NCI-H146 (cell line): ENCODE measurements at regions not wholly inside any gene's neighbourhood (a gene's known extent, or its start where the extent isn't known, plus 50 kb on each side); places are given as distances from the start of the nearest gene placed in this dataset.
"Not testable (repeated sequence)": the region's sequence is repeated elsewhere in the genome, so short reads cannot be mapped to it uniquely, and the experiment has no call there.

Experiments
- DNase-seq: peaks from one replicate; lab custom pipeline; 2025; lab: John Stamatoyannopoulos, UW

GRCh38 chr17:45649796-45650195, 134.3 kb upstream of the CRHR1 start:
- no peak for DNase-seq

GRCh38 chr17:45650561-45650960, 133.6 kb upstream of the CRHR1 start:
- no peak for DNase-seq

- DNase-seq, result no peak
Measured at GRCh38 chr17:45651145-45651709, 132.9 kb upstream of the CRHR1 start.

GRCh38 chr17:45653616-45654015, 130.5 kb upstream of the CRHR1 start:
- DNase-seq, result no peak

GRCh38 chr17:45656527-45657181, 127.5 kb upstream of the CRHR1 start:
- no peak for DNase-seq

- DNase-seq, result no peak
Measured at GRCh38 chr17:45660474-45660873, 123.6 kb upstream of the CRHR1 start.

GRCh38 chr17:45662432-45662831, 121.7 kb upstream of the CRHR1 start:
- no peak for DNase-seq

- no peak for DNase-seq
Measured at GRCh38 chr17:45663772-45664171, 120.3 kb upstream of the CRHR1 start.

GRCh38 chr17:45664921-45665320, 119.2 kb upstream of the CRHR1 start:
- no peak for DNase-seq

GRCh38 chr17:45666046-45666600, 118.0 kb upstream of the CRHR1 start:
- DNase-seq, result no peak

- no peak for DNase-seq
Measured at GRCh38 chr17:45666641-45667040, 117.5 kb upstream of the CRHR1 start.

- no peak for DNase-seq
Measured at GRCh38 chr17:45667591-45668171, 116.4 kb upstream of the CRHR1 start.

- no peak for DNase-seq
Measured at GRCh38 chr17:45668316-45668715, 115.8 kb upstream of the CRHR1 start.

- DNase-seq, result peak; percentile 26
Measured at GRCh38 chr17:45672301-45672700, 111.8 kb upstream of the CRHR1 start.

- DNase-seq, result no peak
Measured at GRCh38 chr17:45672792-45673191, 111.3 kb upstream of the CRHR1 start.

- not testable (repeated sequence) for DNase-seq
Measured at GRCh38 chr17:45673759-45674158, 110.4 kb upstream of the CRHR1 start.

GRCh38 chr17:45675012-45675411, 109.1 kb upstream of the CRHR1 start:
- DNase-seq, result no peak

GRCh38 chr17:45675892-45676291, 108.2 kb upstream of the CRHR1 start:
- DNase-seq, result no peak

- no peak for DNase-seq
Measured at GRCh38 chr17:45676695-45677094, 107.4 kb upstream of the CRHR1 start.

GRCh38 chr17:45677770-45678169, 106.3 kb upstream of the CRHR1 start:
- DNase-seq, result no peak

GRCh38 chr17:45679426-45679825, 104.7 kb upstream of the CRHR1 start:
- DNase-seq, result no peak

- no peak for DNase-seq
Measured at GRCh38 chr17:45680360-45680759, 103.8 kb upstream of the CRHR1 start.

- DNase-seq, result no peak
Measured at GRCh38 chr17:45681706-45682105, 102.4 kb upstream of the CRHR1 start.
